ENCODE measurements at regions not wholly inside any gene's neighbourhood (a gene's known extent, or its start where the extent isn't known, plus 50 kb on each side); places are given as distances from the start of the nearest gene placed in this dataset.

DNA sequence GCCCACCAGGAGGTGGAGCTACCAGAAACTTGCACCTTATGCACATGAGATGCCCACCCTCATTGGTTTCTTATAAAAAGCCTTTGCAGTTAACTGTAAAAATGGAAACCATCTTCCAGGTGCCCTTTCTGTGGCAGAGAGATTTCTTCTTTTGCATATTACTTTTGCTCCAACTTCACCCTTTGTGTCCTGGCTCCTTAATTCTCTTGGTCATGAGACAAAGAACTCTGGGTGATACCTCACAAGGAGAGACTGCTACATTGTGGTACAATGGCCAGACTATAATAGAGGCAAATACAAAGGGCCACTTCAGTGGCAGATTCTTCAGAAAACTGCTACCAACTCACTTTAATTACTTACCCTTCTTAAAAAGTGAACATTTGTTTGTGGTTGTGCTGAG, 76.4 kb upstream of the PTER start:
- no peak for TF ChIP-seq EZH2 (IDR thresholded peaks at IDR 0.05; ENCODE audit: insufficient read depth, poor library complexity, severe bottlenecking)
- no peak for TF ChIP-seq EZH2phosphoT487 (IDR thresholded peaks at IDR 0.05; ENCODE audit: insufficient read depth, low read depth)
